RPMI7951 (cell line): ENCODE measurements at regions not wholly inside any gene's neighbourhood (a gene's known extent, or its start where the extent isn't known, plus 50 kb on each side); places are given as distances from the start of the nearest gene placed in this dataset.
"Not testable (repeated sequence)": the region's sequence is repeated elsewhere in the genome, so short reads cannot be mapped to it uniquely, and the experiment has no call there.

Experiments
- DNase-seq: peaks from one replicate; pipeline ENCODE4 v3.0.0-alpha.2; 2012; ENCODE audit warnings: low read depth

GRCh38 chr1:149635290-149635899, 51.7 kb downstream of the PPIAL4C start:
- DNase-seq = not testable (repeated sequence)

DNA sequence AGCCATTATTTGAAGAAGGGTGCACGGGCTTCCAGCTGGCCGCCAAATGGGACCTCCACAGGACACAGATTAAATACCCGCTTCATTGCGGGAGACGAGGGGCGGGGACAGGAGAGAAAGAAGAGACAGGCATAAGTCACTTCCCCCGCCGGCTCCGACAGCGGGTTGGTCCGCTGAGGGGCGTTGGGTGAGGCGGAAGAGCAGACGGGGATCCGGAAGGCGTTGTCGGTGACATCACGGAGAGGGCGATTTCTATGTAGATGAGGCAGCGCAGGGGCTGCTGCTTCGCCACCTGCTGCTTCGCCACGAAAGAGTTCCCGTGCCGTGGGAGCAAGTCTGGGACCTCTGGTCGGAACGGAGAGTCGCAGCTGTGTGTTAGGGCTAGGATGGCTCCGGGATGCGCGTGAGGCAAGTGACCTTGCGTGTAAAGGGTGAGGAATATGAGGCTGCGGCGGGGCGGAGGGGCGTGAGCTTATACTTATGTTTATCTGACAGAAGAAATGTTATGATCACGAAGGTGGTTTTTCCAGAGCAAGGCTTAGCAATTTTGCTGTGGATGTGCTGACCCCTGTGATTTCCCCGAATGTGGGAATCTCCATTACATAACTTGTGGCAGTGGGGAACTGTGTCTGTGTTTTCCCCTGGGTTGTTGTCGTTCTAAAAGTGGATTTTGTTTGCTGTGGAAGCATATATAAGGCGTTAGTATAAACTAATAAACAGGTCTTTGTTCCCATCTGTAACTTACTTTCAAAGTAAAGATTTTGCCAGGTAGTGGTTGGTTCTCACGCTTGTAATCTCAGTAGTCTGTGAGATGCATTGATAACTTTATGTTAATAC, 52.9 kb downstream of the PPIAL4C start:
- DNase-seq = peak; percentile 95

- DNase-seq = not testable (repeated sequence)
These were observed 54.8 kb downstream of the PPIAL4C start for GRCh38 chr1:149638481-149638880.

DNA sequence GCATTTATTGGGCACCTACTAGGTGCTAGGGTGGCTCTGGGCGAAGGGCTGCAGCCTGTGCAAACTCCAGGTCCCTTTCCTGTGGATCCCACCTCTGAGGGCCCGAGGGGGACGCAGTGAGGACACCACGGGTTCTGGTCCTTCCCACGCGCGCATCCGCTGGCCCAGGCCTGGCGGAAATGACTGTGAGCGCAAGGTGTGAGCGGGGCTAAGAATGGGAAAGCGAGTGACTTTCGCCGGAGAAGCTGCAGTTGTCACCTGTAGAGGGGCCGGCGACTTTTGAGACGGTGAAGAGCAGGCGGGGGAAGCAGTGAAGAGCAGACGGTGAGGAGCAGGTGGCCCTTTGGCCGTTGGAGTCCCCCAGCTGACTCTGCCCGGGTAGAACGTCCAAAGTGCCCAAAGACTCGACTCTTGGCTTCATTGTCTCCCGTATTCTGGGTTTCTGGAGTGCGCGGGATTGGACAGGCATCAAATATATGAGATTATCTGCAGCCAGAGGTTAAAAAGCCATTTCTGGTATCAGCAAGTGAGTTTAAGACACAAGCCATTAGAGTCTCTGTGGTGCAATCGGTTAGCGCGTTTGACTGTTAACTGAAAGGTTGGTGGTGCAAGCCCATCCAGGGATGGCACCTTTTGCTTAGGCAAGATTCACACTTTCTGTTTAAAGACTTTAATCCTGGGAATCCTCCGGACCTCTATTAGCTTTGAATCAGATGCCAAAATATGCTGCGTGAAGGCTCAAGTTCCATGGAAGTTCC, 55.4 kb downstream of the PPIAL4C start:
- DNase-seq = not testable (repeated sequence)

GRCh38 chr1:149641179-149641578, 57.5 kb downstream of the PPIAL4C start:
- not testable (repeated sequence) for DNase-seq

GRCh38 chr1:149644818-149645217, 61.2 kb downstream of the PPIAL4C start:
- DNase-seq = not testable (repeated sequence)

DNA sequence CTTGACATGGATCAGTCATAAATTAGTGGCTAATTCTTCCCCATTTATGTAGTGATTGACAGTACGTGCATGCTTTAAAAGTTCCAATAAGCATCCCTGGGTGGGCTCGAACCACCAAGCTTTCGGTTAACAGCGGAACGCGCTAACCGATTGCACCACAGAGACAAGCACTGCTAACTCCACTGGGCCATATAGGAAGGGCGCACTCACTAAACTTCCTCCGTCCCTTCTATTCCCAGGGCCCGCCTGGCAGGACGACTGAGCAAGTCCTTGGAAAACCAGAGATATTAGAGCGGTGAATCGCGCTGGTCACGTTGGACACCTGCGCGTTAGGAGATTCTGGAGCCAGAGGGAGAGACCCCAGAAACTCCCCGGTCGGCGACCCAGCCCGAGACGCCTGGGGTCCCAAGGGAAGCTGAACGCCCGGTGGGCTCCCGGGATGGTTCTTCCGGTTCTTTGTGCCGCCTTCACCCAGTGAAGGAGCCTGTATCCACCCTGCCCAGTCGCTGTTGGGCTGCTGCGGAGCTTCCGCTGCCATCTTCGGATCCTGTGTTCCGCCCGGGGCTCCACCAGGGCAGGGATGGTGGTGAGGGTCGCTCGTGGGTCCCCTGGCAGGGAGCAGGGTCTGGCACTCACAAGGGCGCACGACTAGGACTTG, 62.8 kb downstream of the PPIAL4C start:
- DNase-seq = peak; percentile 14

- not testable (repeated sequence) for DNase-seq
These were observed 63.3 kb downstream of the PPIAL4C start for GRCh38 chr1:149647018-149647373.

- not testable (repeated sequence) for DNase-seq
These were observed 74.1 kb downstream of the PPIAL4C start for GRCh38 chr1:149657750-149658149.

- not testable (repeated sequence) for DNase-seq
These were observed 74.5 kb downstream of the PPIAL4C start for GRCh38 chr1:149658175-149658574.

GRCh38 chr1:149664624-149665023, 81.0 kb downstream of the PPIAL4C start:
- DNase-seq = not testable (repeated sequence)

DNA sequence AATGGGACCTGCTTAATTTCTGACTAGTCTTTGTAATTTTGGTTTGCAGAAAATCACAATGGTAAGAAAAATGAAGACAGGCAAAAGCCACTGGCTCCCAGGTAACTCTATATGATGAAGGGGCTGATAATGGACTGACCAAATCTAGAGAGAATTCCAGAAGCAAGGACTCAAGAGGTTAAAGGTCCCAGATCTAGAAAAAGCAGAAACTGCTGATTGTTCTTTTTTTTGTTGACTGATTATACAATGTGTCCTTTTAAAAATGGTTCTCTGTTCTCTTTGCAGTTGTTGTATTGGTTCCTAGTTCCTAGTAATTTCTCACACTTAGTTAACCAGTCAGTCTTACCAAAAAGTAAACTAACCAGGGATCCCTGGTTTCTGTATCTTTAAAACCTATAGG, 81.4 kb downstream of the PPIAL4C start:
- DNase-seq = not testable (repeated sequence)

- not testable (repeated sequence) for DNase-seq
These were observed 81.9 kb downstream of the PPIAL4C start for GRCh38 chr1:149665528-149665927.

- not testable (repeated sequence) for DNase-seq
These were observed 89.7 kb downstream of the PPIAL4C start for GRCh38 chr1:149673231-149673909.

GRCh38 chr1:149674921-149675320, 91.3 kb downstream of the PPIAL4C start:
- DNase-seq = not testable (repeated sequence)

DNA sequence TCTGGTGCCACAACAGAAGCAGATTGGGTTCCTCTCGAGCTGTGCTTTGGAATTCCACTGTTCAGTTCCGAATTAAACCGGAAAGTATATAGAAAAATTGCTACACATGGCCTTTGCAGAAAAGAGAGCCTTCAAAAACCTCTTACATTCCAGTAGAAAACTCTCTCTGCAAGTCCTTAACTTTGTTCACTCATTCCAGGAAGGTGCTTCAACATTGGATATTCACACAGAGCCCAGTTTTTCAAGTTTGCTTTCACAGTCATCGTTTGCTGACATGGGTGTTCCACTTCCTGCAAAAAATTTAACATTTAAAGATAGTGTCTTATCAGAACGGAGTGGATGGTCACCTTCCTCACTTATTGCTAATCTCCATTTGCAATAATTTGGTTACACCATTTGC, 93.7 kb downstream of the PPIAL4C start:
- not testable (repeated sequence) for DNase-seq

DNA sequence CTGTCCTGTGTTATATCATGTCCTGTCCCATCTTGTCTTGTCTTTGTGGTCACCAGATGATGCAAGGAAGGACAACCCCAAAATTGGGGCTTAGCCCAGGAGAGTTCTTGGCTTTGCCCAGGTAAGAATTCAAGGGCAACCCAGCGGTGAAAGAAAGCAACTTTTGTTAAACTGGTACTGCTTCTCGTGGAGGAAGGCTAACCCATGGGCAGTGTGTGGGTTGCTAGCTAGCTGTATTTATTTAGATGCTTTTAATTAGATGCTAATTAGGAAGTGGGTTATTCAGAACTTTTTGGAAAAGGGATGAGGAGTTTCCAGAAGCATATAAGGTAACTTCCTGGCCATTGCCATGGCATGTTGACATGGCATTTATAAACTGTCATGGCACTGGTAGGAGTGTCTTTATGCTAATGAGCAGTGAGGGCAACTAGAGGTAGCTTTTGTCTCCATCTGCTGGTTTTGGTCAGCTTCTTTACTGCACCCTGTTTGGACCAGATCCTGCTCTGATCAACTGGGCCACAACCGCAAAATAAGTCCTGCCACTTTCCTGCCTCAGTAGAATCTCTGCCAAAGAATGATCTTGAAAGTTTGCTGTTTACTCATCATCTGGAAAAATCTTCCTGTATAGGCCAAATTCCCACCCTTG, 95.8 kb upstream of the FCGR1A start:
- not testable (repeated sequence) for DNase-seq

- DNase-seq = not testable (repeated sequence)
These were observed 91.1 kb upstream of the FCGR1A start for GRCh38 chr1:149691399-149691798.

GRCh38 chr1:149692804-149693539, 89.5 kb upstream of the FCGR1A start:
- DNase-seq = not testable (repeated sequence)

DNA sequence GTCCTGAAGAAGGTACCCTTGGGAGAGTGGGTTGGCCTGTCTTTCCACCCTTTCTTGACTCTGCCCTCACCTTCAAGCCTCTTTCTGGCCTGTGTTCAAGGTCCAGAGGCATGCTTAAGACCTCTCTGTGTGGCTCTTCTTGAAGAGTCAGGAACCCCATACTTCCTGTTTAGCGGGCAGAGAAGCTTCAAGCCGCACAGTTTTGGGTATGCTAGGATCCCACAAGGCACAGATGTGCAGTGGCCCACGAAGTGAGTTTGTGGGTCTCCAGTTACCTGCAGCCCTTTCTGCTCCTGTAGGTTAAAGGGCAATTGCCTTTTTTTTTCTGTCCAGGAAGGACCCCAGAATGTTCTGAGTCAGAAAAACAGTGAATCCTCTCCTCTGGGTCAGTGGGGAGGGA, 87.4 kb upstream of the FCGR1A start:
- DNase-seq = not testable (repeated sequence)
